MCF 10A (cell line): ENCODE measurements at regions not wholly inside any gene's neighbourhood (a gene's known extent, or its start where the extent isn't known, plus 50 kb on each side); places are given as distances from the start of the nearest gene placed in this dataset.
A peak's percentile ranks its signal among the peaks of the same experiment; 100 is the strongest.

Source experiments
- BruUV-seq: library from RNA; stranded (reverse); fragments of 400-500 nt; replicated peaks from 2 replicates; lab custom pipeline; 2021; lab: Mats Ljungman, UMichigan
- CTCF ChIA-PET: fragments of 300-600 bp; sonication (Branson Sonifier 250); formaldehyde crosslinking; extraction: SDS; loops from one replicate; lab custom pipeline; 2021; ENCODE audit warnings: antibody characterized with exemption, inconsistent platforms; lab: Yijun Ruan, JAX
- POLR2A ChIA-PET: fragments of 300-600, 350-650 bp; sonication (Branson Sonifier 250); formaldehyde crosslinking; extraction: SDS; loops from one replicate; lab custom pipeline; 2020; ENCODE audit warnings: antibody characterized with exemption, inconsistent platforms; lab: Yijun Ruan, JAX
- DNase-seq: peaks from one replicate; pipeline ENCODE4 v3.0.0-alpha.2; 2018; ENCODE audit not compliant: unreplicated experiment
- H3K27ac Mint-ChIP-seq: one replicate; pipeline ENCODE4 v1.8.0; 2022; ENCODE audit warnings: mild to moderate bottlenecking, low read depth, mixed read lengths; ENCODE audit not compliant: unreplicated experiment
- H3K27me3 Mint-ChIP-seq: one replicate; pipeline ENCODE4 v1.8.0; 2022; ENCODE audit warnings: mixed read lengths; ENCODE audit not compliant: insufficient read depth, unreplicated experiment
- H3K36me3 Mint-ChIP-seq: one replicate; pipeline ENCODE4 v1.8.0; 2022; ENCODE audit warnings: mild to moderate bottlenecking, moderate library complexity, mixed read lengths; ENCODE audit not compliant: insufficient read depth, unreplicated experiment
- H3K4me1 Mint-ChIP-seq: one replicate; pipeline ENCODE4 v1.8.0; 2022; ENCODE audit warnings: mixed read lengths; ENCODE audit not compliant: insufficient read depth, unreplicated experiment
- H3K4me3 Mint-ChIP-seq: one replicate; pipeline ENCODE4 v1.8.0; 2022; ENCODE audit warnings: mild to moderate bottlenecking, moderate library complexity, mixed read lengths; ENCODE audit not compliant: unreplicated experiment
- H3K9me3 Mint-ChIP-seq: one replicate; pipeline ENCODE4 v1.8.0; 2022; ENCODE audit warnings: mixed read lengths; ENCODE audit not compliant: unreplicated experiment
- intact Hi-C: fragments of 100-400 bp; cut with micrococcal nuclease; formaldehyde crosslinking; loops from 2 replicates; pipeline ENCODE4 v1.14.1; 2022
- TF ChIP-seq, protein P1 (sequence below): fragments of 200-600 bp; IDR thresholded peaks from one replicate; pipeline ENCODE4 v1.8.0; 2022; ENCODE audit warnings: antibody characterized with exemption, mild to moderate bottlenecking; ENCODE audit not compliant: unreplicated experiment

DNA sequence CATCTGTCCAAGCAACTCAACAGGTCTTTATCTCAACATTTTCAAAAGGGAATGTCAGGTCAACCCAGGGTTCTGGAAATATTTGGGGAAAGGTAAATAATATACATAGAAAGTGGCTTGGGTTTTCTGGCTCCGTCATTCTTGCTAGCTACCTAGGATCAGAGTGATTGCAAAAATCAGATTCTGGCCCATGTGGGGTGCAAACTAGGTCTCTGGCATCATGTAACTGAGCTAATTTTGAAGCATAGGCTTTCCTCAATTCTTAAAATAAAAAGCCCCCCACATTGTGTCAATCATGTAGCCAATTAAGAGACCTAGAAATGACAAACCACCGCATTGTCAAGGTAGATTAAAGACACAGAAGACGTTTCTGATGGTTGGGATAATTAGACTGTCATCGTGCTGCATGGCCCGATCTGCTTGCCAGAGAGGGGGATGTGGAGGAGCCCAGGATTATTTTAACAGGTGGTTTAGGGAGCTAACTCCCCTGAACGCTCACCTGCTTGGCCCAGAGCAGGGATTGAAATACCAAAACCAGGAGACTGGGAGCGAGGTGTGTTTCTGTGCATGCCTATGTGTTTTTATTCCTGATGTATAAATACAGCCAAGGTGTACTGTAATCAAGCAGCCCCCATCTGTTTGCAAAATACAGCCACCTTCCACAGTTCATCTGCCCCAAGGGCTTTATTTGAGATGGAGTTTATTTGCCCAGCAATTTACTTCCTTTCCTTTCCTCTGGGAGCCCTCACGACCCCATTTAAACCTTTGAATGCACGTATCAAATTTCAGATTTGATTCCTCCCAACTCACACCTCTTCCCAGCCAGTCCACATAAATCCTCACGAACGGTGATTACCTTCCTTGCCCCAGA is 189.5 kb downstream of the TTC8 start:
- no peaks in the 10 kb centered on the region for H3K9me3 Mint-ChIP-seq
- POLR2A ChIA-PET: no interaction called here
- intact Hi-C loops: loop anchor here (1.0 kb wide), 1 partner anchor 347 kb away; no protein-coding TSS in a partner anchor
- DNase-seq: no peak
- H3K27ac Mint-ChIP-seq: no peak overlapping the region
- CTCF ChIA-PET: no interaction called here
- no peaks in the 10 kb centered on the region for H3K36me3 Mint-ChIP-seq
- H3K4me3 Mint-ChIP-seq: no peak overlapping the region
- no peaks in the 10 kb centered on the region for H3K4me1 Mint-ChIP-seq
- no TSS peak for BruUV-seq
- no peaks in the 10 kb centered on the region for H3K27me3 Mint-ChIP-seq
- TF ChIP-seq, protein P1, sequence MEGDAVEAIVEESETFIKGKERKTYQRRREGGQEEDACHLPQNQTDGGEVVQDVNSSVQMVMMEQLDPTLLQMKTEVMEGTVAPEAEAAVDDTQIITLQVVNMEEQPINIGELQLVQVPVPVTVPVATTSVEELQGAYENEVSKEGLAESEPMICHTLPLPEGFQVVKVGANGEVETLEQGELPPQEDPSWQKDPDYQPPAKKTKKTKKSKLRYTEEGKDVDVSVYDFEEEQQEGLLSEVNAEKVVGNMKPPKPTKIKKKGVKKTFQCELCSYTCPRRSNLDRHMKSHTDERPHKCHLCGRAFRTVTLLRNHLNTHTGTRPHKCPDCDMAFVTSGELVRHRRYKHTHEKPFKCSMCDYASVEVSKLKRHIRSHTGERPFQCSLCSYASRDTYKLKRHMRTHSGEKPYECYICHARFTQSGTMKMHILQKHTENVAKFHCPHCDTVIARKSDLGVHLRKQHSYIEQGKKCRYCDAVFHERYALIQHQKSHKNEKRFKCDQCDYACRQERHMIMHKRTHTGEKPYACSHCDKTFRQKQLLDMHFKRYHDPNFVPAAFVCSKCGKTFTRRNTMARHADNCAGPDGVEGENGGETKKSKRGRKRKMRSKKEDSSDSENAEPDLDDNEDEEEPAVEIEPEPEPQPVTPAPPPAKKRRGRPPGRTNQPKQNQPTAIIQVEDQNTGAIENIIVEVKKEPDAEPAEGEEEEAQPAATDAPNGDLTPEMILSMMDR: no peak

DNA sequence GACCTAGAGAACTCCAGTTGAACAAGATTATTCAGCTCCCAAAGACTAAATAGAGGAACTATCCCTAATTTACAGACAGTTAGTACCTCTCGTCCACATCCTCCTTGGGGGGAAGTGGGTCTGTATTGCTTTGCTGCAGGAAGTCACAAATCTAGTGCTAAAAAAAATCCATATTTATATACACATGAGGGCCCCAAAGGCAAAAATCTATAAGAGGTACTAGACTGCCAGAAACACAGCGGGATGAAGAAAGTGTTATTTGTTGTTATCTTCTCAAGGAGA is 190.1 kb downstream of the TTC8 start:
- Mint-ChIP-seq H3K27ac (no peak overlapping the region), H3K9me3 (no peaks in the 10 kb centered on the region), H3K4me3 (no peak overlapping the region), H3K4me1 (no peaks in the 10 kb centered on the region), H3K36me3 (no peaks in the 10 kb centered on the region), H3K27me3 (no peaks in the 10 kb centered on the region)
- ChIA-PET POLR2A (no interaction called here), CTCF (no interaction called here)
- TF ChIP-seq, protein P1: no peak
- intact Hi-C loops: no loop called here
- DNase-seq: no peak
- no TSS peak for BruUV-seq

DNA sequence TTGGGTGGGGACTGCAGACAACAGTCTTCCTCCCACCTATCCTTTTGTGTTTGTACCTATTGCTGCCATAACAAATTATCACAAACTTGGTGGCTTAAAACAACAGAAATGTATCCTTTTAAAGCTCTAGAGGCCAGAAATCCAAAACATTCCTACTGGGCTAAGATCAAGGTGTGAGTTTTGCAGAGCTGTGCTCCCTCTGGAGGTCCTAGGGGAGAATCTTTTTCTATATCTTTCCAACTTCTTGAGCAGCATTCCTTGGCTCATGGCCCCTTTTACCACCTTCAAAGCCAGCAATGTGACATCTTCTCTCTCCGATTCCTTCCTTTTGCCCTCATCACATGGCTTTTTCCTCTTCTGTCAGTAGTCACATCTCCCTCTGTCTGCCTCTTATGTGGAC is 190.6 kb downstream of the TTC8 start:
- TF ChIP-seq, protein P1: no peak
- intact Hi-C loops: no loop called here
- H3K4me3 Mint-ChIP-seq: no peak overlapping the region
- CTCF ChIA-PET: interaction anchor here (1.0 to 2.3 kb wide), 2 partner anchors 11 to 1068 kb away, joined by 3 to 8 read pairs; no protein-coding TSS in a partner anchor
- no peak overlapping the region for H3K27ac Mint-ChIP-seq
- POLR2A ChIA-PET: no interaction called here
- no peaks in the 10 kb centered on the region for H3K27me3 Mint-ChIP-seq
- no peaks in the 10 kb centered on the region for H3K36me3 Mint-ChIP-seq
- DNase-seq: peak; percentile 25
- no peaks in the 10 kb centered on the region for H3K4me1 Mint-ChIP-seq
- BruUV-seq: no TSS peak
- H3K9me3 Mint-ChIP-seq: no peaks in the 10 kb centered on the region

DNA sequence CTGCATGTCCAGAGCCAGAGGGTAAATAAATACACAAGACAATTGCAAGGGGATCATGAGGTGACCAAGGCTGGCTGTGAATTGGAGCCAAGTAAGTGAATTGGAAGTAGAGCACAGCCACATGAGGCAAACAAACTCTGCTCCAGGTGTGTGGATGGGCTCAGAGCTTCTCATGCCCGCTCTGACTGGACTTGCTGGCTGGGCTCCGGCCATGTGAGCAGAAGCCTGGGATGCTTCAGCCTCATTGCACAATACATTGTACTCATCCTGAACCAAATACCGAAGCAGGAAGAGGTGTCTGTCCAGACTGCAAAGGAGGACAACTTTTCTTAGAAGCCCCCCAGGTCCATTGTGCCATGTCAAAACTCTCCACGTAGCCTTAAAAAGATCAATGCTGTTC is 193.0 kb downstream of the TTC8 start:
- Mint-ChIP-seq H3K4me3 (no peak overlapping the region), H3K36me3 (no peaks in the 10 kb centered on the region), H3K9me3 (no peaks in the 10 kb centered on the region), H3K27me3 (no peaks in the 10 kb centered on the region), H3K4me1 (no peaks in the 10 kb centered on the region), H3K27ac (no peak overlapping the region)
- TF ChIP-seq, protein P1: no peak
- ChIA-PET POLR2A (interaction anchor here (0.5 kb wide), 1 partner anchor 68 kb away, joined by 3 read pairs; no protein-coding TSS in a partner anchor), CTCF (interaction anchor here (2.3 kb wide), 1 partner anchor 9 kb away, joined by 8 read pairs; no protein-coding TSS in a partner anchor)
- peak; percentile 24 for DNase-seq
- no TSS peak for BruUV-seq
- intact Hi-C loops: no loop called here
